Fibroblast of pulmonary artery (primary cell): ENCODE measurements at regions not wholly inside any gene's neighbourhood (a gene's known extent, or its start where the extent isn't known, plus 50 kb on each side); places are given as distances from the start of the nearest gene placed in this dataset.

Source experiments
- DNase-seq: peaks from one replicate; pipeline ENCODE4 v3.0.0-alpha.2; 2010; ENCODE audit warnings: low read depth
- H3K4me3 ChIP-seq: replicated peaks from 2 replicates; pipeline ENCODE4 v1.5.1; 2011; ENCODE audit warnings: low read depth, mild to moderate bottlenecking, control low read depth, low read length, moderate library complexity
- TF ChIP-seq, protein P1 (sequence below): IDR thresholded peaks from 2 replicates; pipeline ENCODE4 v1.5.1; 2011; ENCODE audit warnings: mild to moderate bottlenecking, control low read depth, low read length, inconsistent platforms; ENCODE audit errors: missing control alignments

- DNase-seq: no peak
- no peak overlapping the region for H3K4me3 ChIP-seq
- TF ChIP-seq, protein P1, sequence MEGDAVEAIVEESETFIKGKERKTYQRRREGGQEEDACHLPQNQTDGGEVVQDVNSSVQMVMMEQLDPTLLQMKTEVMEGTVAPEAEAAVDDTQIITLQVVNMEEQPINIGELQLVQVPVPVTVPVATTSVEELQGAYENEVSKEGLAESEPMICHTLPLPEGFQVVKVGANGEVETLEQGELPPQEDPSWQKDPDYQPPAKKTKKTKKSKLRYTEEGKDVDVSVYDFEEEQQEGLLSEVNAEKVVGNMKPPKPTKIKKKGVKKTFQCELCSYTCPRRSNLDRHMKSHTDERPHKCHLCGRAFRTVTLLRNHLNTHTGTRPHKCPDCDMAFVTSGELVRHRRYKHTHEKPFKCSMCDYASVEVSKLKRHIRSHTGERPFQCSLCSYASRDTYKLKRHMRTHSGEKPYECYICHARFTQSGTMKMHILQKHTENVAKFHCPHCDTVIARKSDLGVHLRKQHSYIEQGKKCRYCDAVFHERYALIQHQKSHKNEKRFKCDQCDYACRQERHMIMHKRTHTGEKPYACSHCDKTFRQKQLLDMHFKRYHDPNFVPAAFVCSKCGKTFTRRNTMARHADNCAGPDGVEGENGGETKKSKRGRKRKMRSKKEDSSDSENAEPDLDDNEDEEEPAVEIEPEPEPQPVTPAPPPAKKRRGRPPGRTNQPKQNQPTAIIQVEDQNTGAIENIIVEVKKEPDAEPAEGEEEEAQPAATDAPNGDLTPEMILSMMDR: no peak
Measured at GRCh38 chr4:8788174-8788573, 83.5 kb downstream of the HMX1 start.

DNA sequence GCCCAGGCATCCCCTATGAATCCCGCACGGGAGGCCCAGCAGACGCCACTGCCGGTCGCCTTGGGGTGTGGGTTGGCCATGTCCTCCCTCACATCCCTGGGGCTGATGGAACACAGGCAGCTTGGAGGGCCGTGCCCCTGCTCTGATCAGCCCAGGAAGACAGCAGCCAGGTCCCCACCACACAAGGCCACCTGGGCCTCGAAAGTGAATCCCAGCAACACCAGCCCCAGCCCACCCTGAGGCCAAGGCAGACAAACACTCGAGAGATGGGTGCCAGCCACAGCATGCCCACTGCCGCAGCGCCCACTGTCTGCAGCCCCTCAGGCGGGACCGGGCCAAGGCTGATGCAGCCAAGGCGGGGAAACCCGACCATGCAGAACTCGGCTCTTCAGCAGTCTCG is 85.5 kb downstream of the HMX1 start:
- TF ChIP-seq, protein P1: no peak
- DNase-seq: no peak

GRCh38 chr4:8785656-8786142 is 85.9 kb downstream of the HMX1 start:
- TF ChIP-seq, protein P1: no peak
- DNase-seq: no peak
- H3K4me3 ChIP-seq: no peak overlapping the region

More for the DNA sequence above, 85.5 kb downstream of the HMX1 start:
- H3K4me3 ChIP-seq: no peak overlapping the region

DNA sequence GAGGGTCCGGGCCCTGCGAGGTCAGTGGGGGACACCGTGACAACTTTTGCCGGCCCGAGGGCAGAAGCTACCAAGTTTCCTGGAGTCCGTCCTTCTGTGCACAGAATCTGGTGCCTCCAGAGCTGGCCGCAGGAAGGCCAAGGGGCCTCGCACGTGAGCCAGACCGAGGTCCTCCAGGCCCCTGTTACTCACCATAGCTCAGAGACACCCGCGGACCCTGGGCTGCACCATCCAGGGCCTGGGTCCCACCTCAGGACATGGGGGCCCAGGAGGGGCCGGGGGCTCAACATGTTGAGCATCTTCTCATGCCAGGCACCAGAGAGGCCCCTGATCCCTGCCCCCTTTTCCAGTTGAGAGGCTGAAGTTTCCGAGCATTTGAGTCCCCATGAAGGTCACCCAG is 87.9 kb downstream of the HMX1 start:
- TF ChIP-seq, protein P1: no peak
- no peak overlapping the region for H3K4me3 ChIP-seq
- no peak for DNase-seq

- DNase-seq: no peak
- TF ChIP-seq, protein P1: no peak
- no peak overlapping the region for H3K4me3 ChIP-seq
Measured at GRCh38 chr4:8782135-8782534, 89.5 kb downstream of the HMX1 start.

DNA sequence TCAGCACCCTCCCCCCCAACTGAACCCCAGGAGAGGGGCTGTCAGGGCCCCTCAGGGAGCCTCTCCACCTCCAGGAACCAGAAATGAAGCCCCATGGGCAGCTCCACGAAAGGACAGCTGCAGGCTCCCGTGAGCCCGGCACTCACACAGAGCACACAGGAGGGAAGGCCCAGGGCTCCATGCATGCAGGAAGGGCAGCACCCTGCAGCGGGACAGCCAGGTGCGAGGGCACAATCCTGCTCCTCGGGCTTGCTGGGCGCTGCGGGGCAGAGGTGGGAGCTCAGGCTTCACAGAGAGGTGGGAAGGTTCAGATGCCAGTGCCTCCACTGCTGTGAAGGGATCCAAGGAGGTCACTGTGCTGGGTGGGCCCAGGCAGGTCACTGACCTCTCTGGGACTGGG is 90.0 kb downstream of the HMX1 start:
- DNase-seq: no peak
- TF ChIP-seq, protein P1: no peak
- H3K4me3 ChIP-seq: no peak overlapping the region

- no peak for DNase-seq
- TF ChIP-seq, protein P1: no peak
- no peak overlapping the region for H3K4me3 ChIP-seq
Measured at GRCh38 chr4:8780596-8781368, 90.9 kb downstream of the HMX1 start.
